Liver (tissue), 3 donors: ENCODE measurements at regions not wholly inside any gene's neighbourhood (a gene's known extent, or its start where the extent isn't known, plus 50 kb on each side); places are given as distances from the start of the nearest gene placed in this dataset.

Experiments used
- FOXA1 ChIP-seq: IDR thresholded peaks from 2 replicates; pipeline ENCODE4 v1.6.1; 2016; ENCODE audit warnings: antibody characterized with exemption
- GABPA ChIP-seq, 2 donors: IDR thresholded peaks in 1 of 2; conservative IDR thresholded peaks in 1 of 2; 2 replicates each; pipeline ENCODE4 v1.6.1; 2016; ENCODE audit warnings: antibody characterized with exemption in 2 of 2, mild to moderate bottlenecking in 1 of 2, moderate library complexity in 1 of 2
- JUND ChIP-seq, 2 donors: IDR thresholded peaks; 2 replicates each; pipeline ENCODE4 v1.6.1; 2016; ENCODE audit warnings: antibody characterized with exemption in 2 of 2
- RAD21 ChIP-seq, 2 donors: IDR thresholded peaks; 2 replicates each; pipeline ENCODE4 v1.6.1; 2016; ENCODE audit warnings: antibody characterized with exemption in 2 of 2, mild to moderate bottlenecking in 2 of 2
- TAF1 ChIP-seq: conservative IDR thresholded peaks from 2 replicates; pipeline ENCODE4 v1.6.1; 2016; ENCODE audit warnings: antibody characterized with exemption, mild to moderate bottlenecking
- TF ChIP-seq, protein P1 (sequence below): IDR thresholded peaks from 2 replicates; pipeline ENCODE4 v1.6.1; 2016; ENCODE audit warnings: antibody characterized with exemption, mild to moderate bottlenecking
- TF ChIP-seq, protein P2 (sequence below): fragments of 150-350 bp; IDR thresholded peaks from 2 replicates; pipeline ENCODE4 v1.5.1; 2017; ENCODE audit warnings: improper control_type of control experiment, low read depth, low read length; ENCODE audit not compliant: missing input control
- TF ChIP-seq, protein P3 (sequence below): IDR thresholded peaks from 2 replicates; pipeline ENCODE4 v1.6.1; 2016; ENCODE audit warnings: antibody characterized with exemption
- TF ChIP-seq, protein P4 (sequence below): IDR thresholded peaks from 2 replicates; pipeline ENCODE4 v1.6.1; 2016; ENCODE audit warnings: antibody characterized with exemption
- TF ChIP-seq, protein P5 (sequence below): IDR thresholded peaks from 2 replicates; pipeline ENCODE4 v1.6.1; 2016; ENCODE audit warnings: antibody characterized with exemption
- donor health status: healthy.
- donor health status: healthy.

DNA sequence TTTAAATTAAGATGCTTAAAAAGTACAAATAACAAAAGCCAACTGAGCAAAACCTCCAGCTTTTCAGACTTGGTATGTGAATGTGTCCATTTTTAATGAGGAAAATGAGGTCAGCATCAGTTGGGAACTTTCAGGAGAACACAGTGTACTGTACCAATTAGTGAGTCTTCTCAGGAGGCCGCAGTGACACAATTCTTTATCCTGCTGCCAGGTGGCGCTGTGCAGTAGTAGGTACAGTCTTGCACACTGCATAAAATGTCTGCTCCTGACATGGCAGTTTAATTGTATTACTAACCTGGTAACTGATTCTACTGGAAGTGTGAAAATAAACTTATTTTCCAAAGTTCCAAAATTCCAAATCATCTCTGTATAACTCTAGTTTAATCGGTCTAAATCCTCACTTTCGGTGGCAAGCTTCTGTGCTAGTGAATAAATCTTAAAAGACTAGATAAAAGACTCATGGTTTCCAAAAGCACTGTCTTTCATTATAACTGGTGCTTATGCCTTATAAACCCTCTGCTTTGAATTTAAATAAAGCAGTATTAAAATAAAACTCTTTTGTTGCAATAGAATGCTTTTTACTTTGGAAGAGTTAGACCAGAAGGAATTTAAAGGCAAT lies 214.8 kb upstream of the MMS22L start:
- TF ChIP-seq, protein P1, sequence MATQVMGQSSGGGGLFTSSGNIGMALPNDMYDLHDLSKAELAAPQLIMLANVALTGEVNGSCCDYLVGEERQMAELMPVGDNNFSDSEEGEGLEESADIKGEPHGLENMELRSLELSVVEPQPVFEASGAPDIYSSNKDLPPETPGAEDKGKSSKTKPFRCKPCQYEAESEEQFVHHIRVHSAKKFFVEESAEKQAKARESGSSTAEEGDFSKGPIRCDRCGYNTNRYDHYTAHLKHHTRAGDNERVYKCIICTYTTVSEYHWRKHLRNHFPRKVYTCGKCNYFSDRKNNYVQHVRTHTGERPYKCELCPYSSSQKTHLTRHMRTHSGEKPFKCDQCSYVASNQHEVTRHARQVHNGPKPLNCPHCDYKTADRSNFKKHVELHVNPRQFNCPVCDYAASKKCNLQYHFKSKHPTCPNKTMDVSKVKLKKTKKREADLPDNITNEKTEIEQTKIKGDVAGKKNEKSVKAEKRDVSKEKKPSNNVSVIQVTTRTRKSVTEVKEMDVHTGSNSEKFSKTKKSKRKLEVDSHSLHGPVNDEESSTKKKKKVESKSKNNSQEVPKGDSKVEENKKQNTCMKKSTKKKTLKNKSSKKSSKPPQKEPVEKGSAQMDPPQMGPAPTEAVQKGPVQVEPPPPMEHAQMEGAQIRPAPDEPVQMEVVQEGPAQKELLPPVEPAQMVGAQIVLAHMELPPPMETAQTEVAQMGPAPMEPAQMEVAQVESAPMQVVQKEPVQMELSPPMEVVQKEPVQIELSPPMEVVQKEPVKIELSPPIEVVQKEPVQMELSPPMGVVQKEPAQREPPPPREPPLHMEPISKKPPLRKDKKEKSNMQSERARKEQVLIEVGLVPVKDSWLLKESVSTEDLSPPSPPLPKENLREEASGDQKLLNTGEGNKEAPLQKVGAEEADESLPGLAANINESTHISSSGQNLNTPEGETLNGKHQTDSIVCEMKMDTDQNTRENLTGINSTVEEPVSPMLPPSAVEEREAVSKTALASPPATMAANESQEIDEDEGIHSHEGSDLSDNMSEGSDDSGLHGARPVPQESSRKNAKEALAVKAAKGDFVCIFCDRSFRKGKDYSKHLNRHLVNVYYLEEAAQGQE: no peak
- TF ChIP-seq, protein P2, sequence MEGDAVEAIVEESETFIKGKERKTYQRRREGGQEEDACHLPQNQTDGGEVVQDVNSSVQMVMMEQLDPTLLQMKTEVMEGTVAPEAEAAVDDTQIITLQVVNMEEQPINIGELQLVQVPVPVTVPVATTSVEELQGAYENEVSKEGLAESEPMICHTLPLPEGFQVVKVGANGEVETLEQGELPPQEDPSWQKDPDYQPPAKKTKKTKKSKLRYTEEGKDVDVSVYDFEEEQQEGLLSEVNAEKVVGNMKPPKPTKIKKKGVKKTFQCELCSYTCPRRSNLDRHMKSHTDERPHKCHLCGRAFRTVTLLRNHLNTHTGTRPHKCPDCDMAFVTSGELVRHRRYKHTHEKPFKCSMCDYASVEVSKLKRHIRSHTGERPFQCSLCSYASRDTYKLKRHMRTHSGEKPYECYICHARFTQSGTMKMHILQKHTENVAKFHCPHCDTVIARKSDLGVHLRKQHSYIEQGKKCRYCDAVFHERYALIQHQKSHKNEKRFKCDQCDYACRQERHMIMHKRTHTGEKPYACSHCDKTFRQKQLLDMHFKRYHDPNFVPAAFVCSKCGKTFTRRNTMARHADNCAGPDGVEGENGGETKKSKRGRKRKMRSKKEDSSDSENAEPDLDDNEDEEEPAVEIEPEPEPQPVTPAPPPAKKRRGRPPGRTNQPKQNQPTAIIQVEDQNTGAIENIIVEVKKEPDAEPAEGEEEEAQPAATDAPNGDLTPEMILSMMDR: peak; percentile 74
- no peak for TF ChIP-seq TAF1
- TF ChIP-seq, protein P3, sequence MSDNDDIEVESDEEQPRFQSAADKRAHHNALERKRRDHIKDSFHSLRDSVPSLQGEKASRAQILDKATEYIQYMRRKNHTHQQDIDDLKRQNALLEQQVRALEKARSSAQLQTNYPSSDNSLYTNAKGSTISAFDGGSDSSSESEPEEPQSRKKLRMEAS: no peak
- no peak for TF ChIP-seq FOXA1
- no peak for TF ChIP-seq GABPA (IDR thresholded peaks at IDR 0.05 in 1 of 2, conservative IDR thresholded peaks at IDR 0.05 in 1 of 2)
- TF ChIP-seq, protein P4, sequence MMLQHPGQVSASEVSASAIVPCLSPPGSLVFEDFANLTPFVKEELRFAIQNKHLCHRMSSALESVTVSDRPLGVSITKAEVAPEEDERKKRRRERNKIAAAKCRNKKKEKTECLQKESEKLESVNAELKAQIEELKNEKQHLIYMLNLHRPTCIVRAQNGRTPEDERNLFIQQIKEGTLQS: no peak
- TF ChIP-seq JUND (IDR thresholded peaks at IDR 0.05): no peak
- TF ChIP-seq, protein P5, sequence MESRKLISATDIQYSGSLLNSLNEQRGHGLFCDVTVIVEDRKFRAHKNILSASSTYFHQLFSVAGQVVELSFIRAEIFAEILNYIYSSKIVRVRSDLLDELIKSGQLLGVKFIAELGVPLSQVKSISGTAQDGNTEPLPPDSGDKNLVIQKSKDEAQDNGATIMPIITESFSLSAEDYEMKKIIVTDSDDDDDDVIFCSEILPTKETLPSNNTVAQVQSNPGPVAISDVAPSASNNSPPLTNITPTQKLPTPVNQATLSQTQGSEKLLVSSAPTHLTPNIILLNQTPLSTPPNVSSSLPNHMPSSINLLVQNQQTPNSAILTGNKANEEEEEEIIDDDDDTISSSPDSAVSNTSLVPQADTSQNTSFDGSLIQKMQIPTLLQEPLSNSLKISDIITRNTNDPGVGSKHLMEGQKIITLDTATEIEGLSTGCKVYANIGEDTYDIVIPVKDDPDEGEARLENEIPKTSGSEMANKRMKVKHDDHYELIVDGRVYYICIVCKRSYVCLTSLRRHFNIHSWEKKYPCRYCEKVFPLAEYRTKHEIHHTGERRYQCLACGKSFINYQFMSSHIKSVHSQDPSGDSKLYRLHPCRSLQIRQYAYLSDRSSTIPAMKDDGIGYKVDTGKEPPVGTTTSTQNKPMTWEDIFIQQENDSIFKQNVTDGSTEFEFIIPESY: no peak
- peak; percentile 73 to 81 for TF ChIP-seq RAD21 (IDR thresholded peaks at IDR 0.05)
